NCI-H526 (cell line): ENCODE measurements at regions not wholly inside any gene's neighbourhood (a gene's known extent, or its start where the extent isn't known, plus 50 kb on each side); places are given as distances from the start of the nearest gene placed in this dataset.
"Not testable (repeated sequence)": the region's sequence is repeated elsewhere in the genome, so short reads cannot be mapped to it uniquely, and the experiment has no call there.

Source experiments
- DNase-seq, 2 experiments: peaks; one replicate each; lab custom pipeline; 2025; lab: John Stamatoyannopoulos, UW

DNA sequence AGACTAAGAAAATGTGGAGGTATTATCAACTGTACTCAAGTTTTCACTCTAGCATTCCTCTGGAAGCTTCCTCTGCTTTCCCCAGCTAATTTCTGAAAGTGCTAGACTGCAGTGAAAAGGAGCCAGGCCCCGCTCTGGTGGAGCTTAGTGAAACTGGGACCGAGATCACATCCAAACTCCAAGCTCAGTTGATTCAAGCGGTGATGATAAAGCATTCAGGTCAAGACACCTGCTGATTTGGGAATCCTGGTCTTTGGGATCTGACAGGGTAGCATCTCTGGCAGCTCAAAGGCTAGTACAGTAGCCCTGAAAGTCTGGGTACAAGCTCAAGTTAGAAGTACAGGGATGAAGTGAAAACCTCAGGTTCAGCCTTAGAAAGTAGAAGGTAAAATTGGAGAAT, 120.2 kb upstream of the CRIM1 start:
- no peak for DNase-seq

GRCh38 chr2:36223259-36223658, 132.3 kb upstream of the CRIM1 start:
- DNase-seq = no peak

DNA sequence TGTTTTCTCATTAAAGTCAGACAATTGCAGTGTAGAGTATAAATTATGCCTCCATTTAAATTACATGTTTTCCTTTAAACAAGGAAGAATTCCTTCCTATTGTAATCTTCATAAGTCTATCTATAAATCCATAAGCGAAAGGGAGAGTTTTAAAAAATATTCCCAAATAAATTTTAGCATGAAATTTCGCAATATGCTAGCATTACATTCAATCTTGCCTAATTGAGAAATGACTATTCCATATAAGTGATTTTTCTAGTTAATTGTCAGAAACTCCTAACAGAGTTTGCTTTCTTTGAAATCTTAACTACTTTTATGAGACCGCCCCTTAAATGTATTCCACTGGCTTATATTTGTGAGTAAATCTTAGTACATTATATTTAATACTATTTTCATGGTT, 133.1 kb upstream of the CRIM1 start:
- DNase-seq = no peak

- DNase-seq = no peak
Observed at GRCh38 chr2:36214691-36215090, 140.9 kb upstream of the CRIM1 start.

GRCh38 chr2:36203366-36203765, 152.2 kb upstream of the CRIM1 start:
- DNase-seq = no peak

DNA sequence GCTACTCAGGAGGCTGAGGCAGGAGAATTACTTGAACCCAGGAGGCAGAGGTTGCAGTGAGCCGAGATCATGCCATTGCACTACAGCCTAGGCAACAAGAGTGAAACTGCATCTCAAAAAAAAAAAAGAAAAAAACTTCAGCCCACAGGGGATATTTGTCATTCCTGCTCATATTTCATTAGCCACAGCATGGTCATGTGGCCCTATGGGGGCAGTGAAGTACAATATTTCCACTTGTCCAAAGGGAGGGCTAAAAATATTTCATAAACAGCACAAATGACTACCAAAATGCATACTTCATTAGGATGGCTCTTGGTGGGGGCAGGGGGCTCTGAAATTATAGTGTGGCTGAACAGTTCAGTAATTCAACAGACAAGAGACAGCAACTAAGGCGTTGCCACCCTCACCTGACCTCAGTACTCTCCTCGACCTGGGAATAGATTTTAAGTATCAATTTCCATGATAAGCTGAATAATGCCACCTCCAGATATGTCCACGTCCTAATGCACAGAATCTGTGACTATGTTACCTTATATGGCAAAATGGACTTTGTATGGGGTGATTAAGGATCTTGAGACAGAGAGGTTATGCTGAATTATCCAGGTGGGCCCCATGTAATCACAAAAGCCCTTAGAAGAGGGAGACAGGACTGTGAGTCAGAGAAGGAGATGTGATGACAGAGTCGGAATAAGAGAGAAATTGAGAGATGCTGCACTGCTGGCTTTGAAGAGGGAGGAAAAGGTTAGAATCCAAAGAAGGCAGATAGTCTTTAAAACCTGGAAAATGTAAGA, 158.2 kb upstream of the CRIM1 start:
- DNase-seq = no peak

DNA sequence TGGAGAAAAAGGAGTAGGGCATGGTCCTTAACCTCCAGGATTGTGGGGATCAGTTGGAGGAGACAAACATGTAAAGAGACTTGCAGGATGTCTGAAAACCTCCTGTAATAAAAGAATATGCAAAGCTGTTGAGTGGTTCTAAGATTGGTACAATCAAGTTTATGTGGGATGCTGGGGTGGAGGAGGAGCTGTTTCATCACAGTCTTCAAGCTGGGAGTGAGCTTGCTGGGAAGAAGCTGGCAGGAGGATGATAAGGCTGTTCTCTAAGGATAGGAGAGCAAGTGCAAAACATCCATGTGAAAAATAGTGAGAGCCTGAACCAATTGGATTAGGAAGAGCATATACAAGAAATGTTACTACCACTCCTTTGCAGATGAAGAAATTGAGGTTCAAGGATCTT, 161.9 kb upstream of the CRIM1 start:
- DNase-seq = no peak

- DNase-seq = no peak
Observed at GRCh38 chr2:36192983-36193382, 162.6 kb upstream of the CRIM1 start.

GRCh38 chr2:36190097-36190496, 165.5 kb upstream of the CRIM1 start:
- DNase-seq = no peak

DNA sequence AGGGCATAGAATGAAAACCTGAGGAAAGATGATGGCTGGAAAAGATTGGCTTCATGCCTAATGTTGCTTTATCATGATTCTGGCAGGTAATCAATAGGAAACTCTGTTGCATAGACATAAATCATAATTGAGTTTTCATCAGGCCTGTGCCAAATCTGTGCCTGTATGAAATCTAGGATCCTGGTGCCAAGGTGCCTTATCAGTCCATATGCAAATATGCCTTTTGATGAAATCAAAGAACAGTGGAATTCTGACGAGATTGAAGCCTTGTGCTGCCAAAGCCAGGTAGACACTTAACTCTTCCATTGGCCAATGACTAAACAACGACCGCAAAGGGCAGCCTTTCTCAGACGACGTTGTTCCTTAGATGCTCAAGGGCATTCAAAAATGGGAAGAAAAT, 170.0 kb upstream of the CRIM1 start:
- DNase-seq = no peak

GRCh38 chr2:36184848-36185247, 170.7 kb upstream of the CRIM1 start:
- no peak for DNase-seq

GRCh38 chr2:36180789-36181482, 174.6 kb upstream of the CRIM1 start:
- not testable (repeated sequence) for DNase-seq

DNA sequence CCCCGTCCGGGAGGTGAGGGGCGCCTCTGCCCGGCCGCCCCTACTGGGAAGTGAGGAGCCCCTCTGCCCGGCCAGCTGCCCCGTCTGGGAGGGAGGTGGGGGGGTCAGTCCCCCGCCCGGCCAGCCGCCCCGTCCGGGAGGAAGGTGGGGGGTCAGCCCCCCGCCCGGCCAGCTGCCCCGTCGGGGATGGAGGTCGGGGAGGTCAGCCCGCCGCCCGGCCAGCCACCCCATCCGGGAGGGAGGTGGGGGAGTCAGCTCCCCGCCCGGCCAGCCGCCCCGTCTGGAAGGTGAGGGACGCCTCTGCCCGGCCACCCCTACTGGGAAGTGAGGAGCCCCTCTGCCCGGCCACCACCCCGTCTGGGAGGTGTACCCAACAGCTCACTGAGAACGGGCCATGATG, 175.3 kb upstream of the CRIM1 start:
- DNase-seq = not testable (repeated sequence)

DNA sequence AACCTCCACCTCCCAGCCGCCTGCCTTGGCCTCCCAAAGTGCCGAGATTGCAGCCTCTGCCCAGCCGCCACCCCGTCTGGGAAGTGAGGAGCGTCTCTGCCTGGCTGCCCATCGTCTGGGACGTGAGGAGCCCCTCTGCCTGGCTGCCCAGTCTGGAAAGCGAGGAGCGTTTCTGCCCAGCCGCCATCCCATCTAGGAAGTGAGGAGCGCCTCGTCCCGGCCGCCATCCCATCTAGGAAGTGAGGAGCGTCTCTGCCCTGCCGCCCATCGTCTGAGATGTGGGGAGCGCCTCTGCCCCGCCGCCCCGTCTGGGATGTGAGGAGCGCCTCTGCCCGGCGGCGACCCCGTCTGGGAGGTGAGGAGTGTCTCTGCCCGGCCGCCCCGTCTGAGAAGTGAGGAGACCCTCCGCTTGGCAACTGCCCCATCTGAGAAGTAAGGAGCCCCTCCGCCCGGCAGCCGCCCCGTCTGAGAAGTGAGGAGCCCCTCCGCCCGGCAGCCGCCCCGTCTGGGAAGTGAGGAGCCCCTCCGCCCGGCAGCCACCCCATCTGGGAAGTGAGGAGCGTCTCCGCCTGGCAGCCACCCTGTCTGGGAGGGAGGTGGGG, 175.8 kb upstream of the CRIM1 start:
- not testable (repeated sequence) for DNase-seq

DNA sequence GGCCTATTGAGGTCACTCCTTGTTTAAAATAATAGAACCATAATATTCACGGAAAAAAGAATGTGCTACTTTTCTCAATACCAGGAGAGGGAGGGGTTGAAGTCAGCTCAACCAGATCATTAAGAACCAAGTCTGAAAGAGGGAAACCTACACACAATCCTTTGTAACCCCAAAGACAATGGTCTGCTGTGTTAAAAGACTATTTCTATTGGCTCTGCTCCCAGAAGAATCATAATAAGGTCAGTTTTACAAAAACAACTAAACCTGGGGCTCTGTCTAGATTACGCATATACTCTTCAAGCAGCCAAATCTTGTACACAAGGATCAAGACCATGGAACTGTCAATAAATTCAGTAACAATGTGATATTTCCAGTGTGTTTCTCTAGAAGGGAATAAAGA, 177.2 kb upstream of the CRIM1 start:
- DNase-seq = no peak

DNA sequence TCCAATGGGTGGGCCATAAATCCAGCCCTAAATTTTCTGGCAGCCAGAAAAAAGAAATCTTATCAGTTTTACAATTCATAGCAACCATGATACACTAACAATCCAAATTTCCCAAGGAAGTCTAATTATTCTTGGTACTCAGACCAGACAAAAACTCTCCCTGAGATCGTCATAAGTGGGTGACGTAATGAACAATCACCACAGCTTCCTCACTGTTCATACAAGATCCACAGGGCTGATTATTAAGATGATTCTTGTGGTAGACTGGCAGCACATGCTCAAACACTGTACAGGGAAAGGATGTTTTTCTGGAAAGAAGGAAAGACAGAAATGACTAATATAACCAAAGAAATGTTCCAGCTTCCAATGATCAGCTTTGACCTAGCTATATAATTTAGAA, 178.3 kb upstream of the CRIM1 start:
- no peak for DNase-seq

DNA sequence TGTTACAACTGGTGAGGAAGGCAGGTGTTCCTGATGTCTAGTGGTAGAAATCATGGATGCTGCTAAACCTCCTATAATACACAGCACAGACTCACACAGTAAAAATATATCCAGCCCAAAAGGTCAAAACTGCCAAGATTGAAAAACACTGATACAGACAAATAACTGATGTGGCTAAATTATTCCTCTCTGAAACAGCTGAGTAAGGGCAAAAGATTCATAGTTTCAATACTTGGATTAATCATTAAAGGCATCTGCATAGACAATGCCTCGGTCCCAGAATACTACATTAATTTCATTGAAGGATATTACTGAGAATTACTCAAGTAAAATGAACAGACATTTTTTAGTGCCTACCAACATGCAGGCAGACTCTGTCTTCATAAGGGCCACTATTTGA, 180.7 kb upstream of the CRIM1 start:
- no peak for DNase-seq

DNA sequence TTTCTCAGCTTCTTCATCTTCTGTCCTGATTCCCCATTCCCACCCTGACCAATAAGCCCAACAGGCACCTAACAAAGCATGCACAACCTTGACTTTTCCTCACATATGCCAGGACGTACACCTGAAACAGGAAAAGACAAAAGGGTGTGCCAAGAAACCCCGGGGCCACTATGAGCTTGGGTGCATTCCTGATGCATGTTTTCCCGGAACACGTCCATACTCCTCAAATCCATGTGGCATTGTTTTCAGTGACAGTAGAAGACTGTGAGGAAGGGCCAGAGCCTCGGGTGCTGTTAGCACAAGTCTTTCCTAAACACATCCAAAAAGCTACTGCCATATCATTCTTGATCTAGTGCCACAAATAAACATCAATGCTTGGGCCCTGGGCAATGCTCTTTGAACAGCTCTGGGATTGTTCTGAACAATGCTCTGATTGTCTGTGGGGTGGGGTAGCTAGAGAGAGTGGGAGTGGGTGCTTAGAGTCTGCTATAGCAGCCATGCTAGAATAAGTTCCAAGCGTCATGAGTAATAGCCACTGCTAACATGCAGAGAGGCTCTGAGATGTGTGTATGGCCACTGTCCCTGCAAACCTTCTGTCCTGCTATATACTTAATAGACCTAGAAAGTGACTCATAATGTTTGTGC, 181.7 kb upstream of the CRIM1 start:
- no peak for DNase-seq

GRCh38 chr2:36172824-36173223, 182.8 kb upstream of the CRIM1 start:
- DNase-seq = no peak

GRCh38 chr2:36170805-36171204, 184.8 kb upstream of the CRIM1 start:
- DNase-seq = no peak

DNA sequence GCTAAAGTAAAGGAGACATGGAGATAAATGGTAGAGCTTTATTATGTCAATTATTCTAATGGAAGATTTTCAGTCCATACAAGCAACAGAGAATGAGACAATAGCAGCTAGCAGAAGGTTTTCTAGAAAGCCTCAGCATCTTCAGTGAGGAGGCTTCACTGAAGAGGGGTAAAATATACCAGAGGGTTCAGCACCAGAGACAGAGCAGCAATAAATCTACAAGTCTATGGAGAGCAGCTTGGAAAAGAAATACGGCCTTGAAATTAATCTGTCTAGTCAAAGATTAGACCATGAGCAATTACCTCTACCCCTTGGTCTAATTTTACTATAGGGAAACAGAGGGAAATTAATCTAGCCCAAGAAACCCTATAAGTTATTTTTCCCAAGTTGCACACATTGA, 185.7 kb upstream of the CRIM1 start:
- no peak for DNase-seq

DNA sequence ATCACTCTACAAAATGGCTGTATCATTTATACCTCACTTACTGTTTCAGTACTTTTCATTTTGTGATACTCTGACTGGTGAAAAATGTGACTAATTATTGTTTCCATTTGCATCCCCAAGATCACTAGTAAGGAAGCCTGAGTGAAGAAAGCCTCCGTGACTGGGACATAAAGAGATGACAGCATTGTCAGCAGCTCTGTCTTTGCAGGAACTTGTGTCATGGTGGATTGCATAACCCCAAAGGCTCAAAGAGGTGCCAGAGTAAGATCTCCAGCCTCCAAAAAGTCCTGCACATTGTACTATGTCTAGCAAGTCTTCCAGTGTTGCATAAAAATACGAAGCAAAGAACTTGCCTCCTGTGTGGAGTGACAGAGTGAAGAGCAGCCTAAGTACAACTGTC, 187.5 kb upstream of the CRIM1 start:
- no peak for DNase-seq

DNA sequence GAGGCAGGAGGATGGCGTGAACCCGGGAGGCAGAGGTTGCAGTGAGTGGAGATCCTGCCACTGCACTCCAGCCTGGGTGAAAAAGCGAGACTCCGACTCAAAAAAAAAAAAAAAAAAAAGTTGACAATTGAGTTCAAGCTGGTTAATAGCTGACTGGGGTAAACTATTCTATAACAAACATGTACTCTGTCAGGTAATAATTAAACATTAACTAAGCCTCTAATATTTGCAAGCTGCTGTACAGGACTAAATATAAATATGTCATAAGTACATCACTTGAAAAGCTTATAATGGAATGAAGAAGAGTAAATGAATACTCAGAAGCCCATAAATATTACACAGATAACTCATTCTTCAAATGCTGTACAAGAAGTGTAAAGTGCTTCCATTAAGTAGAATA, 190.4 kb upstream of the CRIM1 start:
- DNase-seq = no peak
